Breast epithelium (tissue), 3 donors: ENCODE measurements at regions not wholly inside any gene's neighbourhood (a gene's known extent, or its start where the extent isn't known, plus 50 kb on each side); places are given as distances from the start of the nearest gene placed in this dataset.

Experiments
- CTCF ChIP-seq, 3 donors: fragments of 450-650 bp; IDR thresholded peaks; one replicate each; pipeline ENCODE4 v1.5.1; 2016 to 2017; ENCODE audit warnings: antibody characterized with exemption in 3 of 3, mild to moderate bottlenecking in 3 of 3, moderate library complexity in 3 of 3
- POLR2A ChIP-seq: fragments of 450-650 bp; IDR thresholded peaks from one replicate; pipeline ENCODE4 v1.6.1; 2016; ENCODE audit warnings: antibody characterized with exemption, mild to moderate bottlenecking, moderate library complexity
- POLR2AphosphoS5 ChIP-seq, 3 donors: sonication (generic); formaldehyde crosslinking; IDR thresholded peaks; one replicate each; pipeline ENCODE4 v1.6.1; 2017; ENCODE audit warnings: antibody characterized with exemption in 3 of 3

GRCh38 chr11:80435345-80435744 lies 994.5 kb upstream of the TENM4 start:
- TF ChIP-seq CTCF (IDR thresholded peaks at IDR 0.05) (no peak), POLR2AphosphoS5 (IDR thresholded peaks at IDR 0.05) (no peak), POLR2A (no peak)
